DND-41 (cell line): ENCODE measurements at regions not wholly inside any gene's neighbourhood (a gene's known extent, or its start where the extent isn't known, plus 50 kb on each side); places are given as distances from the start of the nearest gene placed in this dataset.

Experiments used
- ATAC-seq: fragments of 200-7000 bp; cut with Tn5 transposase; 3 replicates; pipeline ENCODE4 v1.9.1; 2021; ENCODE audit warnings: low read depth; ENCODE audit not compliant: insufficient read depth
- DNase-seq: peaks from one replicate; pipeline ENCODE4 v3.0.0-alpha.2; 2020
- H2AFZ ChIP-seq: 2 replicates; pipeline ENCODE4 v1.6.0; 2012; ENCODE audit warnings: low read depth, low read length
- H3K27ac ChIP-seq: 2 replicates; pipeline ENCODE4 v1.5.1; 2012; ENCODE audit warnings: low read length, inconsistent platforms
- H3K27me3 ChIP-seq: fragments of 200-600 bp; sonication (generic); 2 replicates; pipeline ENCODE4 v1.6.0; 2012; ENCODE audit warnings: low read length, mild to moderate bottlenecking, inconsistent platforms; ENCODE audit not compliant: insufficient read depth, poor library complexity
- H3K36me3 ChIP-seq: 2 replicates; pipeline ENCODE4 v1.5.1; 2012; ENCODE audit warnings: low read length, inconsistent platforms; ENCODE audit not compliant: insufficient read depth
- H3K4me1 ChIP-seq: 2 replicates; pipeline ENCODE4 v1.5.1; 2012; ENCODE audit warnings: mild to moderate bottlenecking, low read length; ENCODE audit not compliant: insufficient read depth
- H3K4me2 ChIP-seq: 2 replicates; pipeline ENCODE4 v1.6.0; 2012; ENCODE audit warnings: mild to moderate bottlenecking, moderate library complexity, low read length, inconsistent platforms; ENCODE audit not compliant: insufficient read depth
- H3K4me3 ChIP-seq, 2 experiments: fragments of 200-600 bp in 1 of 2; shearing (Covaris generic) in 1 of 2; 2 replicates each; pipeline ENCODE4 v1.5.1; 2012 to 2016; ENCODE audit warnings: inconsistent platforms in 2 of 2, low read length in 2 of 2, mild to moderate bottlenecking in 2 of 2, low read depth in 1 of 2, moderate library complexity in 1 of 2
- H3K79me2 ChIP-seq: 2 replicates; pipeline ENCODE4 v1.6.0; 2012; ENCODE audit warnings: low read length, inconsistent platforms; ENCODE audit not compliant: insufficient read depth
- H3K9ac ChIP-seq: 2 replicates; pipeline ENCODE4 v1.6.0; 2012; ENCODE audit warnings: low read depth, mild to moderate bottlenecking, inconsistent platforms, low read length, moderate library complexity
- H3K9me3 ChIP-seq: 2 replicates; pipeline ENCODE4 v1.5.1; 2012; ENCODE audit warnings: low read length, moderate library complexity, mild to moderate bottlenecking, inconsistent platforms; ENCODE audit not compliant: insufficient read depth, severe bottlenecking
- H4K20me1 ChIP-seq: 2 replicates; pipeline ENCODE4 v1.6.0; 2012; ENCODE audit warnings: low read length; ENCODE audit not compliant: insufficient read depth
- CTCF ChIP-seq: IDR thresholded peaks from 2 replicates; pipeline ENCODE4 v1.5.1; 2012; ENCODE audit warnings: borderline replicate concordance, low read length, moderate library complexity, mild to moderate bottlenecking; ENCODE audit not compliant: poor library complexity, severe bottlenecking; ENCODE audit errors: extremely low read depth
- EZH2 ChIP-seq: IDR thresholded peaks from 3 replicates; pipeline ENCODE4 v1.6.1; 2012; ENCODE audit warnings: borderline replicate concordance, low read depth, mild to moderate bottlenecking, moderate library complexity, low read length, inconsistent platforms; ENCODE audit not compliant: severe bottlenecking

- TF ChIP-seq EZH2 (no peak), CTCF (no peak)
- H3K9me3 ChIP-seq = no peaks in the 10 kb centered on the region
- ATAC-seq (no peak), DNase-seq (no peak)
- H2AFZ ChIP-seq = no peak overlapping the region
- no peaks in the 10 kb centered on the region for H3K27me3 ChIP-seq
- no peaks in the 10 kb centered on the region for H3K79me2 ChIP-seq
- H3K4me1 ChIP-seq = no peaks in the 10 kb centered on the region
- H3K4me2 ChIP-seq = no peak overlapping the region
- H3K27ac ChIP-seq = no peak overlapping the region
- no peak overlapping the region for H3K4me3 ChIP-seq
- H3K9ac ChIP-seq = no peak overlapping the region
- no peaks in the 10 kb centered on the region for H3K36me3 ChIP-seq
- H4K20me1 ChIP-seq = no peaks in the 10 kb centered on the region
Observed at GRCh38 chr15:54812383-54812782, 384.4 kb downstream of the RSL24D1 start.

DNA sequence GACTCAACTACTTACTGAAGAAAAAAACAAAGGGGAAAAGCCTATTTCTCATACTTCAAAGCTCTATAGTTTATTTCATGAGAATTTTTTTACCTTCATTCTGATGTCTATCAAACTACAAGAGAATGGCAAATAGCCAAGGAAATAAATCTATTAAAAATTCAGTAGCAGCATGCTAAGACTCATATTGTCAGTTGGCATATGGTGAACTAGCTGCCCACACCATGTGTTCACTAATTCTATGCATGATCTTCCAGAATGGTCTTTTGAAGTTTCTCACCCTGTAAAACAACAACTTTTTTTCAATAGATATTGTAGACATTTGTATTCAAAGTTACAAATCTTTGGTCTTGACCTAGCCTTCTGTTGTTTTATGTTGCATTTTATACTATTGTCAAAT is 386.2 kb downstream of the RSL24D1 start:
- no peak for ATAC-seq
- no peak for DNase-seq
- H3K27ac ChIP-seq = no peak overlapping the region
- no peak overlapping the region for H2AFZ ChIP-seq
- no peak for TF ChIP-seq CTCF
- TF ChIP-seq EZH2 = no peak
- no peaks in the 10 kb centered on the region for H3K27me3 ChIP-seq
- H3K36me3 ChIP-seq = no peaks in the 10 kb centered on the region
- no peak overlapping the region for H3K4me3 ChIP-seq
- H3K4me2 ChIP-seq = no peak overlapping the region
- no peaks in the 10 kb centered on the region for H3K4me1 ChIP-seq
- no peaks in the 10 kb centered on the region for H3K79me2 ChIP-seq
- no peak overlapping the region for H3K9ac ChIP-seq
- H3K9me3 ChIP-seq = no peaks in the 10 kb centered on the region
- no peaks in the 10 kb centered on the region for H4K20me1 ChIP-seq

GRCh38 chr15:54810031-54810430 is 386.7 kb downstream of the RSL24D1 start:
- no peaks in the 10 kb centered on the region for H3K9me3 ChIP-seq
- no peak overlapping the region for H3K4me3 ChIP-seq
- no peaks in the 10 kb centered on the region for H3K4me1 ChIP-seq
- H3K9ac ChIP-seq = no peak overlapping the region
- no peak for DNase-seq
- no peaks in the 10 kb centered on the region for H3K79me2 ChIP-seq
- H3K27ac ChIP-seq = no peak overlapping the region
- H3K36me3 ChIP-seq = no peaks in the 10 kb centered on the region
- no peak for TF ChIP-seq CTCF
- TF ChIP-seq EZH2 = no peak
- no peak for ATAC-seq
- H3K27me3 ChIP-seq = no peaks in the 10 kb centered on the region
- H2AFZ ChIP-seq = no peak overlapping the region
- H3K4me2 ChIP-seq = no peak overlapping the region
- no peaks in the 10 kb centered on the region for H4K20me1 ChIP-seq

DNA sequence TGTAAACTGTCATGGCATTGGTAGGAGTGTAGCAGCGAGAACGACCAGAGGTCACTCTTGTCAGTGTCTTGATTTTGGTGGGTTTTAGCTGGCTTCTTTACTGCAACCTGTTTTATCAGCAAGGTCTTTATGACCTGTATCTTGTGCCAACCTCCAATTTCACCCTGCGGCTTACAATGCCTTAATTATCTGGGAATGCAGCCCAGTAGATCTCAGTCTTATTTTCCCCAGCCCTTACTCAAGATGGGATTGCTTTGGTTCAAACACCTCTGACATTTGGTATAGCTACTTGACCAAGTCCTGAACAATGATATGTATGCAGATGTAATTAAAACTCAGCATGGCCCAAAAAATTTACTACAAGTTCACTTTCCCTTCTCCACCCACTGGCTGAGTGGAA is 388.4 kb downstream of the RSL24D1 start:
- Histone ChIP-seq H3K36me3 (no peaks in the 10 kb centered on the region), H3K4me2 (no peak overlapping the region), H3K79me2 (no peaks in the 10 kb centered on the region), H3K27ac (no peak overlapping the region), H3K9me3 (no peaks in the 10 kb centered on the region), H4K20me1 (no peaks in the 10 kb centered on the region), H3K4me3 (no peak overlapping the region), H3K4me1 (no peaks in the 10 kb centered on the region), H3K9ac (no peak overlapping the region), H2AFZ (no peak overlapping the region), H3K27me3 (no peaks in the 10 kb centered on the region)
- ATAC-seq (no peak), DNase-seq (no peak)
- TF ChIP-seq CTCF = no peak
- no peak for TF ChIP-seq EZH2
